HG03460 (cell line): ENCODE measurements at regions not wholly inside any gene's neighbourhood (a gene's known extent, or its start where the extent isn't known, plus 50 kb on each side); places are given as distances from the start of the nearest gene placed in this dataset.

Experiments
- ATAC-seq: cut with Tn5 transposase; IDR thresholded peaks from one replicate; pipeline ENCODE4 v1.9.1; 2021; ENCODE audit not compliant: unreplicated experiment

- ATAC-seq: no peak
Observed at GRCh38 chr4:37058826-37059225, 185.7 kb upstream of the NWD2 start.

- ATAC-seq: no peak
Observed at GRCh38 chr4:37066159-37066558, 178.4 kb upstream of the NWD2 start.

- ATAC-seq: no peak
Observed at GRCh38 chr4:37068580-37068979, 176.0 kb upstream of the NWD2 start.

- ATAC-seq: no peak
Observed at GRCh38 chr4:37070041-37070440, 174.5 kb upstream of the NWD2 start.

- no peak for ATAC-seq
Observed at GRCh38 chr4:37071576-37071975, 173.0 kb upstream of the NWD2 start.

- ATAC-seq: no peak
Observed at GRCh38 chr4:37073226-37073840, 171.2 kb upstream of the NWD2 start.

- ATAC-seq: no peak
Observed at GRCh38 chr4:37082912-37083311, 161.6 kb upstream of the NWD2 start.

GRCh38 chr4:37095925-37096324, 148.6 kb upstream of the NWD2 start:
- ATAC-seq: no peak

GRCh38 chr4:37101182-37101581, 143.4 kb upstream of the NWD2 start:
- ATAC-seq: no peak

GRCh38 chr4:37101686-37102085, 142.9 kb upstream of the NWD2 start:
- ATAC-seq: no peak

- ATAC-seq: no peak
Observed at GRCh38 chr4:37109756-37110155, 134.8 kb upstream of the NWD2 start.

- ATAC-seq: no peak
Observed at GRCh38 chr4:37124800-37125199, 119.7 kb upstream of the NWD2 start.

GRCh38 chr4:37126051-37126450, 118.5 kb upstream of the NWD2 start:
- ATAC-seq: no peak

- ATAC-seq: no peak
Observed at GRCh38 chr4:37130465-37130864, 114.1 kb upstream of the NWD2 start.

GRCh38 chr4:37132351-37132974, 112.1 kb upstream of the NWD2 start:
- no peak for ATAC-seq

- ATAC-seq: no peak
Observed at GRCh38 chr4:37132975-37133360, 111.6 kb upstream of the NWD2 start.

- no peak for ATAC-seq
Observed at GRCh38 chr4:37138019-37138653, 106.4 kb upstream of the NWD2 start.

GRCh38 chr4:37138789-37139188, 105.8 kb upstream of the NWD2 start:
- ATAC-seq: no peak

- no peak for ATAC-seq
Observed at GRCh38 chr4:37139987-37140386, 104.6 kb upstream of the NWD2 start.

GRCh38 chr4:37146260-37146659, 98.3 kb upstream of the NWD2 start:
- ATAC-seq: no peak

- no peak for ATAC-seq
Observed at GRCh38 chr4:37157476-37158167, 86.9 kb upstream of the NWD2 start.

- ATAC-seq: no peak
Observed at GRCh38 chr4:37160653-37161052, 83.9 kb upstream of the NWD2 start.
